DOHH2 (cell line): ENCODE measurements at regions not wholly inside any gene's neighbourhood (a gene's known extent, or its start where the extent isn't known, plus 50 kb on each side); places are given as distances from the start of the nearest gene placed in this dataset.

Experiments used
- H3F3A ChIP-seq: fragments of 200-600 bp; sonication (generic), shearing (Covaris generic); 2 replicates; pipeline ENCODE4 v1.6.0; 2016; ENCODE audit warnings: antibody characterized with exemption, mild to moderate bottlenecking; ENCODE audit not compliant: control insufficient read depth, insufficient read depth
- H3K27ac ChIP-seq: fragments of 200-600 bp; sonication (generic); 2 replicates; pipeline ENCODE4 v1.5.1; 2014; ENCODE audit warnings: low read depth, mild to moderate bottlenecking, low read length, moderate library complexity
- H3K27me3 ChIP-seq: fragments of 200-600 bp; sonication (generic); 2 replicates; pipeline ENCODE4 v1.6.1; 2014; ENCODE audit warnings: mild to moderate bottlenecking, low read length, mixed read lengths; ENCODE audit not compliant: control insufficient read depth
- H3K36me3 ChIP-seq: fragments of 200-600 bp; sonication (generic); 2 replicates; pipeline ENCODE4 v1.6.1; 2014; ENCODE audit warnings: mild to moderate bottlenecking, low read length, moderate library complexity, mixed read lengths; ENCODE audit not compliant: control insufficient read depth
- H3K4me1 ChIP-seq: fragments of 200-600 bp; sonication (generic); 2 replicates; pipeline ENCODE4 v1.6.1; 2014; ENCODE audit warnings: mild to moderate bottlenecking, low read length, mixed read lengths; ENCODE audit not compliant: control insufficient read depth
- H3K4me2 ChIP-seq: fragments of 200-600 bp; sonication (generic); 2 replicates; pipeline ENCODE4 v1.6.0; 2014; ENCODE audit warnings: mild to moderate bottlenecking, low read length, moderate library complexity
- H3K4me3 ChIP-seq: fragments of 200-600 bp; sonication (generic); 2 replicates; pipeline ENCODE4 v1.5.1; 2014; ENCODE audit warnings: mild to moderate bottlenecking, low read length, mixed read lengths
- H3K79me2 ChIP-seq: fragments of 200-600 bp; sonication (generic); 2 replicates; pipeline ENCODE4 v1.6.1; 2014; ENCODE audit warnings: mild to moderate bottlenecking, low read length, mixed read lengths; ENCODE audit not compliant: control insufficient read depth
- H3K9me2 ChIP-seq: fragments of 200-600 bp; sonication (generic); replicated peaks from 2 replicates; pipeline ENCODE4 v1.6.1; 2014; ENCODE audit warnings: mild to moderate bottlenecking, low read length, mixed read lengths; ENCODE audit not compliant: control insufficient read depth
- H3K9me3 ChIP-seq: fragments of 200-600 bp; sonication (generic); 2 replicates; pipeline ENCODE4 v1.6.1; 2014; ENCODE audit warnings: antibody characterized with exemption, low read length, mixed read lengths; ENCODE audit not compliant: control insufficient read depth, insufficient read depth
- H4K20me1 ChIP-seq: fragments of 200-600 bp; sonication (generic); 2 replicates; pipeline ENCODE4 v1.6.0; 2014; ENCODE audit warnings: low read depth, mild to moderate bottlenecking, antibody characterized with exemption, low read length, moderate library complexity; ENCODE audit not compliant: control insufficient read depth, insufficient read depth
- CTCF ChIP-seq: fragments of 200-600 bp; sonication (generic); IDR thresholded peaks from one replicate; pipeline ENCODE4 v1.5.1; 2014; ENCODE audit warnings: antibody characterized with exemption, mild to moderate bottlenecking, low read depth, low read length; ENCODE audit not compliant: poor library complexity, severe bottlenecking
- EZH2phosphoT487 ChIP-seq: fragments of 200-600 bp; sonication (generic); IDR thresholded peaks from 2 replicates; pipeline ENCODE4 v1.6.1; 2017; ENCODE audit warnings: borderline replicate concordance, mild to moderate bottlenecking, antibody characterized with exemption, low read length, moderate library complexity, mixed read lengths

GRCh38 chr18:21183670-21184069 is 58.4 kb upstream of the GREB1L start:
- Histone ChIP-seq H3K9me2 (no peaks in the 10 kb centered on the region), H3K27me3 (no peaks in the 10 kb centered on the region), H3K36me3 (no peaks in the 10 kb centered on the region), H3K79me2 (no peaks in the 10 kb centered on the region), H3K27ac (no peak overlapping the region), H3K9me3 (no peaks in the 10 kb centered on the region), H3F3A (no peaks in the 10 kb centered on the region), H4K20me1 (no peaks in the 10 kb centered on the region), H3K4me1 (no peaks in the 10 kb centered on the region), H3K4me2 (no peak overlapping the region), H3K4me3 (no peak overlapping the region)
- no peak for TF ChIP-seq EZH2phosphoT487
- no peak for TF ChIP-seq CTCF

GRCh38 chr18:21184396-21184996 is 57.5 kb upstream of the GREB1L start:
- no peak for TF ChIP-seq CTCF
- TF ChIP-seq EZH2phosphoT487: no peak
- Histone ChIP-seq H3K36me3 (no peaks in the 10 kb centered on the region), H3K4me3 (no peak overlapping the region), H3K9me2 (no peaks in the 10 kb centered on the region), H3F3A (no peaks in the 10 kb centered on the region), H3K4me1 (no peaks in the 10 kb centered on the region), H3K9me3 (no peaks in the 10 kb centered on the region), H3K27me3 (no peaks in the 10 kb centered on the region), H3K4me2 (no peak overlapping the region), H4K20me1 (no peaks in the 10 kb centered on the region), H3K79me2 (no peaks in the 10 kb centered on the region), H3K27ac (no peak overlapping the region)

GRCh38 chr18:21187886-21188285 is 54.1 kb upstream of the GREB1L start:
- no peak for TF ChIP-seq EZH2phosphoT487
- no peak for TF ChIP-seq CTCF
- no peaks in the 10 kb centered on the region for H3F3A ChIP-seq
- no peaks in the 10 kb centered on the region for H3K36me3 ChIP-seq
- H4K20me1 ChIP-seq: no peaks in the 10 kb centered on the region
- H3K27me3 ChIP-seq: no peaks in the 10 kb centered on the region
- H3K4me2 ChIP-seq: no peak overlapping the region
- H3K79me2 ChIP-seq: no peaks in the 10 kb centered on the region
- no peaks in the 10 kb centered on the region for H3K9me2 ChIP-seq
- no peak overlapping the region for H3K27ac ChIP-seq
- no peaks in the 10 kb centered on the region for H3K4me1 ChIP-seq
- H3K4me3 ChIP-seq: no peak overlapping the region
- no peaks in the 10 kb centered on the region for H3K9me3 ChIP-seq
